ENCODE measurements at regions not wholly inside any gene's neighbourhood (a gene's known extent, or its start where the extent isn't known, plus 50 kb on each side); places are given as distances from the start of the nearest gene placed in this dataset.

- no peaks in the 10 kb centered on the region for H3K9me2 ChIP-seq (replicated peaks; ENCODE audit: insufficient read depth, low read length)
- H4K20me1 ChIP-seq (ENCODE audit: low read depth, low read length) = no peaks in the 10 kb centered on the region
- H3K9ac ChIP-seq (ENCODE audit: low read length) = no peak overlapping the region
- no peaks in the 10 kb centered on the region for H3K36me3 ChIP-seq (ENCODE audit: low read length)
- no peak overlapping the region for H3K4me2 ChIP-seq (ENCODE audit: low read depth, low read length, poor library complexity, severe bottlenecking)
- H3K9me3 ChIP-seq (ENCODE audit: insufficient read depth, low read length) = no peaks in the 10 kb centered on the region
- TF ChIP-seq, protein P1, sequence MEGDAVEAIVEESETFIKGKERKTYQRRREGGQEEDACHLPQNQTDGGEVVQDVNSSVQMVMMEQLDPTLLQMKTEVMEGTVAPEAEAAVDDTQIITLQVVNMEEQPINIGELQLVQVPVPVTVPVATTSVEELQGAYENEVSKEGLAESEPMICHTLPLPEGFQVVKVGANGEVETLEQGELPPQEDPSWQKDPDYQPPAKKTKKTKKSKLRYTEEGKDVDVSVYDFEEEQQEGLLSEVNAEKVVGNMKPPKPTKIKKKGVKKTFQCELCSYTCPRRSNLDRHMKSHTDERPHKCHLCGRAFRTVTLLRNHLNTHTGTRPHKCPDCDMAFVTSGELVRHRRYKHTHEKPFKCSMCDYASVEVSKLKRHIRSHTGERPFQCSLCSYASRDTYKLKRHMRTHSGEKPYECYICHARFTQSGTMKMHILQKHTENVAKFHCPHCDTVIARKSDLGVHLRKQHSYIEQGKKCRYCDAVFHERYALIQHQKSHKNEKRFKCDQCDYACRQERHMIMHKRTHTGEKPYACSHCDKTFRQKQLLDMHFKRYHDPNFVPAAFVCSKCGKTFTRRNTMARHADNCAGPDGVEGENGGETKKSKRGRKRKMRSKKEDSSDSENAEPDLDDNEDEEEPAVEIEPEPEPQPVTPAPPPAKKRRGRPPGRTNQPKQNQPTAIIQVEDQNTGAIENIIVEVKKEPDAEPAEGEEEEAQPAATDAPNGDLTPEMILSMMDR (IDR thresholded peaks at IDR 0.05; ENCODE audit: insufficient read depth, low read length, poor library complexity, severe bottlenecking) = no peak
- no peak for TF ChIP-seq EZH2phosphoT487 (conservative IDR thresholded peaks at IDR 0.05; ENCODE audit: low read length)
- H2AFZ ChIP-seq (ENCODE audit: low read depth, low read length, severe bottlenecking) = no peak overlapping the region
- no peak overlapping the region for H3K4me3 ChIP-seq (ENCODE audit: insufficient read depth, low read length, poor library complexity, severe bottlenecking)
- no peaks in the 10 kb centered on the region for H3K79me2 ChIP-seq (ENCODE audit: insufficient read depth, low read length)
- no peaks in the 10 kb centered on the region for H3F3A ChIP-seq (ENCODE audit: insufficient read depth)
- no peaks in the 10 kb centered on the region for H3K27me3 ChIP-seq (ENCODE audit: low read length)
- no peak overlapping the region for H3K27ac ChIP-seq (ENCODE audit: low read depth, low read length)
Observed at GRCh38 chr11:121790430-121790829, 325.6 kb downstream of the BLID start.

- no peak overlapping the region for H2AFZ ChIP-seq (ENCODE audit: low read depth, low read length, severe bottlenecking)
- TF ChIP-seq EZH2phosphoT487 (conservative IDR thresholded peaks at IDR 0.05; ENCODE audit: low read length) = no peak
- TF ChIP-seq, protein P1 (IDR thresholded peaks at IDR 0.05; ENCODE audit: insufficient read depth, low read length, poor library complexity, severe bottlenecking) = no peak
Observed at GRCh38 chr11:121780971-121781370, 328.2 kb upstream of the SORL1-AS1 start.

DNA sequence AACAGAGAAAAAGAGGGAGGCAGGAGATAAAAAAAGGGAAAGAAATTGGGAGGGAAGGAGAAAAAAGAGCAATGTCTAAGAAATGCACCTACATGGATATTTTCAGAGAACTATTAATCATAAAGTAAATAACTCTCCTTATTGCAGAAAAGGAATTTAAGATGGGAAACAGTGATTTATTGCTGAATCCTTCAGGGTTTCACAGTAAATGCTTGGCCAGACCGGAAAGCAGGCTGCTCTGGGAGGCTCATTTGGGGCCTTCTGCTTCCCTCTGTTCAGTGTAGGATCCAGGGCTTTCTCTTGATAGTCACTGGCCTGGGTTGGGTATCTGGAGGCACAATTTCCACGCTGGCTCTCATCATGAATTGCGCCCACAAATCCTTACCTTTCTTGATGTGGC is 324.3 kb upstream of the SORL1-AS1 start:
- no peak overlapping the region for H2AFZ ChIP-seq (ENCODE audit: low read depth, low read length, severe bottlenecking)
- no peak overlapping the region for H3K4me3 ChIP-seq (ENCODE audit: insufficient read depth, low read length, poor library complexity, severe bottlenecking)
- no peak for TF ChIP-seq EZH2phosphoT487 (conservative IDR thresholded peaks at IDR 0.05; ENCODE audit: low read length)
- TF ChIP-seq, protein P1 (IDR thresholded peaks at IDR 0.05; ENCODE audit: insufficient read depth, low read length, poor library complexity, severe bottlenecking) = no peak
- no peaks in the 10 kb centered on the region for H3K9me3 ChIP-seq (ENCODE audit: insufficient read depth, low read length)
- no peaks in the 10 kb centered on the region for H3F3A ChIP-seq (ENCODE audit: insufficient read depth)
- no peak overlapping the region for H3K27ac ChIP-seq (ENCODE audit: low read depth, low read length)
- no peaks in the 10 kb centered on the region for H3K79me2 ChIP-seq (ENCODE audit: insufficient read depth, low read length)
- H4K20me1 ChIP-seq (ENCODE audit: low read depth, low read length) = no peaks in the 10 kb centered on the region
- H3K4me2 ChIP-seq (ENCODE audit: low read depth, low read length, poor library complexity, severe bottlenecking) = no peak overlapping the region
- H3K36me3 ChIP-seq (ENCODE audit: low read length) = no peaks in the 10 kb centered on the region
- H3K27me3 ChIP-seq (ENCODE audit: low read length) = no peaks in the 10 kb centered on the region; the same call in 1 of the 2 replicates
- no peak overlapping the region for H3K9ac ChIP-seq (ENCODE audit: low read length)
- no peaks in the 10 kb centered on the region for H3K9me2 ChIP-seq (replicated peaks; ENCODE audit: insufficient read depth, low read length)

More at GRCh38 chr11:121780971-121781370, 328.2 kb upstream of the SORL1-AS1 start:
- H3K9me2 ChIP-seq (replicated peaks; ENCODE audit: insufficient read depth, low read length) = no peaks in the 10 kb centered on the region
- H3K4me3 ChIP-seq (ENCODE audit: insufficient read depth, low read length, poor library complexity, severe bottlenecking) = no peak overlapping the region
- H3K27me3 ChIP-seq (ENCODE audit: low read length) = no peaks in the 10 kb centered on the region
- H3K9ac ChIP-seq (ENCODE audit: low read length) = no peak overlapping the region
- no peaks in the 10 kb centered on the region for H3K36me3 ChIP-seq (ENCODE audit: low read length)
- H3K4me2 ChIP-seq (ENCODE audit: low read depth, low read length, poor library complexity, severe bottlenecking) = no peak overlapping the region
- H3K27ac ChIP-seq (ENCODE audit: low read depth, low read length) = no peak overlapping the region
- H3K79me2 ChIP-seq (ENCODE audit: insufficient read depth, low read length) = no peaks in the 10 kb centered on the region
- H3K9me3 ChIP-seq (ENCODE audit: insufficient read depth, low read length) = no peaks in the 10 kb centered on the region
- H3F3A ChIP-seq (ENCODE audit: insufficient read depth) = no peaks in the 10 kb centered on the region
- H4K20me1 ChIP-seq (ENCODE audit: low read depth, low read length) = no peaks in the 10 kb centered on the region

All from SU-DHL-6 (cell line).